BJ (cell line): ENCODE measurements at regions not wholly inside any gene's neighbourhood (a gene's known extent, or its start where the extent isn't known, plus 50 kb on each side); places are given as distances from the start of the nearest gene placed in this dataset. TPM values are rescaled to one million over a fixed set of nuclear protein-coding genes. Genes with fewer than 3 reads are reported as not detected.

ENCODE experiments used
- small RNA-seq: library from RNA; depleted of rRNA; stranded (forward); fragments of <200 nt; gene quantifications from one replicate; pipeline ENCODE3, GENCODE V24; 2012; ENCODE audit warnings: low replicate concordance, low read depth; ENCODE audit not compliant: insufficient read length

Small RNA genes in the stretch of these regions (small RNA-seq; reads per million reads assigned to genes)
- gene RN7SL221P, result not detected
